Right lobe of liver (tissue), 4 donors: ENCODE measurements at regions not wholly inside any gene's neighbourhood (a gene's known extent, or its start where the extent isn't known, plus 50 kb on each side); places are given as distances from the start of the nearest gene placed in this dataset.

Experiments used
- CTCF ChIP-seq, 4 donors: fragments of 200-600 bp in 3 of 4; fragments of 450-650 bp in 1 of 4; IDR thresholded peaks; one replicate each; pipeline versions ENCODE4 v1.5.1 to v1.8.0; 2016 to 2022; ENCODE audit warnings: antibody characterized with exemption in 4 of 4, mild to moderate bottlenecking in 2 of 4
- POLR2A ChIP-seq: fragments of 450-650 bp; IDR thresholded peaks from one replicate; pipeline ENCODE4 v1.6.1; 2017; ENCODE audit warnings: antibody characterized with exemption, mild to moderate bottlenecking
- donor health status: DM: no; HTN: no; CAD: no.
- donor health status: DM: no; HTN: no; CAD: no.
- donor health status: DM: no; HTN: yes; CAD: no.

GRCh38 chr5:8241558-8241957 is 372.6 kb downstream of the MTRR start:
- TF ChIP-seq CTCF (IDR thresholded peaks at IDR 0.05) (no peak), POLR2A (no peak)
